H1 (cell line): ENCODE measurements at regions not wholly inside any gene's neighbourhood (a gene's known extent, or its start where the extent isn't known, plus 50 kb on each side); places are given as distances from the start of the nearest gene placed in this dataset.

Experiments used
- CTCF ChIA-PET: fragments of 300-600 bp; sonication (Branson Sonifier 250); formaldehyde crosslinking; loops from one replicate; lab custom pipeline; 2021; ENCODE audit not compliant: partially characterized antibody; lab: Charles Lee
- POLR2A ChIA-PET: fragments of 300-600 bp; sonication (Branson Sonifier 250); formaldehyde crosslinking; loops from one replicate; lab custom pipeline; 2021; ENCODE audit warnings: inconsistent platforms; ENCODE audit not compliant: partially characterized antibody; lab: Charles Lee
- DNase-seq, 2 experiments: peaks; one replicate each; pipeline versions ENCODE4 v3.0.0 to v3.0.0-alpha.2; 2010 to 2022; ENCODE audit warnings: low spot score in 2 of 2, low read depth in 1 of 2, mixed read lengths in 1 of 2
- FAIRE-seq: peaks from 2 replicates; lab custom pipeline; 2011; peaks lifted over from hg19 to GRCh38; lab: Jason Lieb, UNC
- H2AFZ ChIP-seq: 2 replicates; pipeline ENCODE4 v1.8.1; 2012; ENCODE audit warnings: low read length, inconsistent platforms
- H2AK5ac ChIP-seq: 2 replicates; pipeline ENCODE4 v1.6.1; 2013; ENCODE audit warnings: low read depth, low read length
- H2BK120ac ChIP-seq: replicated peaks from 2 replicates; pipeline ENCODE3; 2013; ENCODE audit warnings: low read depth, low read length, inconsistent platforms
- H2BK12ac ChIP-seq: 2 replicates; pipeline ENCODE4 v1.6.1; 2013; ENCODE audit warnings: low read depth, low read length
- H2BK15ac ChIP-seq: 2 replicates; pipeline ENCODE4 v1.6.1; 2013; ENCODE audit warnings: low read length
- H2BK20ac ChIP-seq: 2 replicates; pipeline ENCODE4 v1.6.1; 2013; ENCODE audit warnings: low read length
- H2BK5ac ChIP-seq: 2 replicates; pipeline ENCODE4 v1.6.1; 2013; ENCODE audit warnings: low read depth, low read length
- H3K14ac ChIP-seq: 2 replicates; pipeline ENCODE4 v1.6.1; 2013; ENCODE audit warnings: inconsistent platforms; ENCODE audit not compliant: insufficient read length
- H3K18ac ChIP-seq: 2 replicates; pipeline ENCODE4 v1.6.1; 2013; ENCODE audit warnings: low read length; ENCODE audit errors: extremely low read depth
- H3K23ac ChIP-seq: 2 replicates; pipeline ENCODE4 v1.6.1; 2013; ENCODE audit warnings: inconsistent platforms; ENCODE audit not compliant: insufficient read length
- H3K23me2 ChIP-seq: 2 replicates; pipeline ENCODE4 v1.6.1; 2013; ENCODE audit warnings: low read depth, low read length
- H3K27ac ChIP-seq: 2 replicates; pipeline ENCODE4 v1.6.1; 2011; ENCODE audit warnings: low read depth, low read length, inconsistent platforms
- H3K27me3 ChIP-seq, 4 experiments: replicated peaks in 1 of 4; 1 replicate in 1 of 4; 2 replicates in 3 of 4; pipeline versions ENCODE4 v1.6.1 to v1.8.1; 2011 to 2013; ENCODE audit warnings: low read length in 3 of 4, mild to moderate bottlenecking in 3 of 4, inconsistent platforms in 2 of 4, mixed read lengths in 2 of 4, moderate library complexity in 1 of 4; ENCODE audit not compliant: control insufficient read depth in 3 of 4, insufficient read depth in 3 of 4; ENCODE audit errors: extremely low read depth in 1 of 4
- H3K36me3 ChIP-seq, 4 experiments: 2 replicates each; pipeline versions ENCODE4 v1.6.1 to v1.8.1; 2011 to 2013; ENCODE audit warnings: mild to moderate bottlenecking in 4 of 4, low read length in 3 of 4, moderate library complexity in 2 of 4, control low read depth in 1 of 4, inconsistent platforms in 1 of 4; ENCODE audit not compliant: insufficient read depth in 4 of 4, control insufficient read depth in 2 of 4
- H3K4ac ChIP-seq: replicated peaks from 2 replicates; pipeline ENCODE3; 2013; ENCODE audit warnings: low read length, low read depth, mixed read lengths, inconsistent platforms; ENCODE audit not compliant: insufficient read length
- H3K4me1 ChIP-seq, 4 experiments: replicated peaks in 1 of 4; 1 replicate in 1 of 4; 2 replicates in 3 of 4; pipeline versions ENCODE4 v1.6.1 to v1.8.1; 2011 to 2013; ENCODE audit warnings: low read length in 3 of 4, inconsistent platforms in 2 of 4, mixed read lengths in 1 of 4; ENCODE audit not compliant: insufficient read depth in 4 of 4, control insufficient read depth in 3 of 4
- H3K4me2 ChIP-seq, 2 experiments: 2 replicates each; pipeline versions ENCODE4 v1.6.1 to v1.8.1; 2011 to 2013; ENCODE audit warnings: low read depth in 2 of 2, low read length in 2 of 2, control low read depth in 1 of 2, inconsistent platforms in 1 of 2, mild to moderate bottlenecking in 1 of 2; ENCODE audit not compliant: insufficient read depth in 1 of 2
- H3K4me3 ChIP-seq, 4 experiments: fragments of 200-600, 300-600 bp in 1 of 4; sonication (generic), shearing (Covaris generic), sonication (Bioruptor Twin) in 1 of 4; 2 replicates each; pipeline versions ENCODE4 v1.5.1 to v1.8.1; 2011 to 2016; ENCODE audit warnings: low read length in 4 of 4, low read depth in 3 of 4, control low read depth in 2 of 4, inconsistent platforms in 2 of 4, mild to moderate bottlenecking in 2 of 4, mixed read lengths in 1 of 4, moderate library complexity in 1 of 4; ENCODE audit not compliant: insufficient read depth in 2 of 4; ENCODE audit errors: extremely low read depth in 1 of 4
- H3K56ac ChIP-seq: replicated peaks from 2 replicates; pipeline ENCODE3; 2013; ENCODE audit warnings: low read depth, mild to moderate bottlenecking, mixed read lengths, low read length, inconsistent platforms; ENCODE audit not compliant: insufficient read length
- H3K79me1 ChIP-seq: 2 replicates; pipeline ENCODE4 v1.6.1; 2013; ENCODE audit warnings: low read depth, low read length, control low read depth
- H3K79me2 ChIP-seq, 2 experiments: 2 replicates each; pipeline versions ENCODE4 v1.6.1 to v1.8.1; 2012 to 2013; ENCODE audit warnings: low read length in 2 of 2, mild to moderate bottlenecking in 2 of 2, inconsistent platforms in 1 of 2; ENCODE audit not compliant: insufficient read depth in 2 of 2, control insufficient read depth in 1 of 2
- H3K9ac ChIP-seq, 4 experiments: replicated peaks in 1 of 4; 1 replicate in 1 of 4; 2 replicates in 3 of 4; pipeline versions ENCODE4 v1.6.1 to v1.8.1; 2011 to 2013; ENCODE audit warnings: low read depth in 3 of 4, low read length in 3 of 4, control low read depth in 2 of 4, mild to moderate bottlenecking in 2 of 4, moderate library complexity in 2 of 4, inconsistent platforms in 1 of 4; ENCODE audit errors: extremely low read depth in 1 of 4
- H3K9me3 ChIP-seq, 2 experiments: 2 replicates each; pipeline versions ENCODE4 v1.6.1 to v1.8.1; 2012 to 2013; ENCODE audit warnings: mild to moderate bottlenecking in 2 of 2, moderate library complexity in 2 of 2, control low read depth in 1 of 2, inconsistent platforms in 1 of 2, low read depth in 1 of 2, low read length in 1 of 2, mixed read lengths in 1 of 2; ENCODE audit not compliant: insufficient read depth in 2 of 2
- H4K20me1 ChIP-seq, 2 experiments: replicated peaks in 1 of 2; 2 replicates each; pipeline versions ENCODE3 to v1.8.1; 2011 to 2013; ENCODE audit warnings: inconsistent platforms in 2 of 2, low read length in 2 of 2, mild to moderate bottlenecking in 1 of 2; ENCODE audit not compliant: insufficient read depth in 2 of 2, control insufficient read depth in 1 of 2
- H4K5ac ChIP-seq: 2 replicates; pipeline ENCODE4 v1.6.1; 2013; ENCODE audit warnings: low read length, low read depth, mixed read lengths, inconsistent platforms; ENCODE audit not compliant: insufficient read length
- H4K8ac ChIP-seq: 2 replicates; pipeline ENCODE4 v1.8.0; 2013; ENCODE audit warnings: mild to moderate bottlenecking, moderate library complexity, low read length, inconsistent platforms; ENCODE audit not compliant: insufficient read depth; ENCODE audit errors: extremely low read depth
- H4K91ac ChIP-seq: replicated peaks from 2 replicates; pipeline ENCODE3; 2013; ENCODE audit warnings: low read length, mixed read lengths, inconsistent platforms; ENCODE audit not compliant: insufficient read length
- ATF2 ChIP-seq: IDR thresholded peaks from 2 replicates; pipeline ENCODE4 v1.6.1; 2012; ENCODE audit warnings: low read length, inconsistent platforms
- BACH1 ChIP-seq: IDR thresholded peaks from 2 replicates; pipeline ENCODE4 v1.6.1; 2012; ENCODE audit warnings: low read length, improper control_type of control experiment
- CEBPB ChIP-seq: IDR thresholded peaks from 2 replicates; pipeline ENCODE4 v1.6.1; 2012; ENCODE audit warnings: low read depth, low read length
- CHD1 ChIP-seq: IDR thresholded peaks from 2 replicates; pipeline ENCODE4 v1.6.1; 2012; ENCODE audit warnings: low read depth, low read length, improper control_type of control experiment
- HDAC2 ChIP-seq, 2 experiments: fragments of 300-600 bp in 1 of 2; sonication (generic) in 1 of 2; IDR thresholded peaks; 2 replicates each; pipeline ENCODE4 v1.6.1; 2011 to 2012; ENCODE audit warnings: low read depth in 2 of 2, low read length in 2 of 2, mild to moderate bottlenecking in 2 of 2, moderate library complexity in 2 of 2, borderline replicate concordance in 1 of 2, inconsistent platforms in 1 of 2
- HDAC6 ChIP-seq: IDR thresholded peaks from one replicate; pipeline ENCODE4 v1.7.1; 2012; ENCODE audit warnings: low read depth, mild to moderate bottlenecking, inconsistent platforms, low read length, moderate library complexity
- JUN ChIP-seq: IDR thresholded peaks from 2 replicates; pipeline ENCODE4 v1.6.1; 2011; ENCODE audit warnings: low read depth, mild to moderate bottlenecking, improper control_type of control experiment, low read length
- KDM4A ChIP-seq: IDR thresholded peaks from one replicate; pipeline ENCODE4 v1.7.1; 2012; ENCODE audit warnings: low read depth, mild to moderate bottlenecking, moderate library complexity, low read length, inconsistent platforms; ENCODE audit not compliant: severe bottlenecking
- NANOG ChIP-seq: IDR thresholded peaks from 2 replicates; pipeline ENCODE4 v1.6.1; 2011; ENCODE audit warnings: low read length, low read depth, mild to moderate bottlenecking, inconsistent platforms; ENCODE audit not compliant: insufficient read depth, poor library complexity, severe bottlenecking
- POLR2A ChIP-seq, 2 experiments: IDR thresholded peaks; 1 replicate in 1 of 2; 2 replicates in 1 of 2; pipeline ENCODE4 v1.6.1; 2011; ENCODE audit warnings: low read depth in 2 of 2, low read length in 2 of 2, mild to moderate bottlenecking in 2 of 2; ENCODE audit errors: control extremely low read depth in 1 of 2
- RAD21 ChIP-seq, 2 experiments: IDR thresholded peaks in 1 of 2; conservative IDR thresholded peaks in 1 of 2; 2 replicates each; pipeline ENCODE4 v1.6.1; 2011; ENCODE audit warnings: low read depth in 2 of 2, low read length in 2 of 2, improper control_type of control experiment in 1 of 2, inconsistent platforms in 1 of 2, mild to moderate bottlenecking in 1 of 2, moderate library complexity in 1 of 2
- SIRT6 ChIP-seq: IDR thresholded peaks from one replicate; pipeline ENCODE4 v1.7.1; 2012; ENCODE audit warnings: low read length, inconsistent platforms
- SIX5 ChIP-seq: IDR thresholded peaks from 2 replicates; pipeline ENCODE4 v1.6.1; 2011; ENCODE audit warnings: mild to moderate bottlenecking, low read depth, low read length
- SP1 ChIP-seq: IDR thresholded peaks from 2 replicates; pipeline ENCODE4 v1.6.1; 2011; ENCODE audit warnings: low read depth, low read length
- WGBS, 2 experiments: shearing (Covaris generic) in 1 of 2; methylation state at CpG; one replicate each; pipeline versions ENCODE4 v1.1.6 to v1.1.7; 2013 to 2015; ENCODE audit warnings: low lambda C conversion rate in 2 of 2, mixed read lengths in 2 of 2, inconsistent platforms in 1 of 2, low coverage in 1 of 2, missing lambda C conversion rate in 1 of 2; ENCODE audit not compliant: insufficient replicate concordance in 2 of 2, insufficient coverage in 1 of 2, insufficient read length in 1 of 2; ENCODE audit errors: extremely low coverage in 1 of 2, missing lambda C conversion rate in 1 of 2; 5-methylcytosine and 5-hydroxymethylcytosine counted together

- H3K23ac ChIP-seq: no peak overlapping the region
- no peak overlapping the region for H2BK5ac ChIP-seq
- no peak overlapping the region for H3K18ac ChIP-seq
- H2AFZ ChIP-seq: no peak overlapping the region
- no peaks in the 10 kb centered on the region for H3K27me3 ChIP-seq
- no peak overlapping the region for H2BK15ac ChIP-seq
- no peak for DNase-seq
- H2BK12ac ChIP-seq: no peak overlapping the region
- ChIA-PET CTCF (interaction anchor here (0.7 to 1.5 kb wide), 3 partner anchors 19 to 1492 kb away, joined by 3 read pairs; no protein-coding TSS in a partner anchor), POLR2A (no interaction called here)
- H3K9me3 ChIP-seq: peaks cover 8 to 9% of the 10 kb centered on the region in 2 experiments; a peak in 3 of 4 replicates
- no peaks in the 10 kb centered on the region for H3K4me1 ChIP-seq
- no peaks in the 10 kb centered on the region for H3K79me2 ChIP-seq
- no peak overlapping the region for H4K8ac ChIP-seq
- no peak overlapping the region for H3K9ac ChIP-seq
- no peak overlapping the region for H4K5ac ChIP-seq
- H3K36me3 ChIP-seq: no peaks in the 10 kb centered on the region
- no peaks in the 10 kb centered on the region for H4K20me1 ChIP-seq
- no peak for FAIRE-seq
- no peak overlapping the region for H3K14ac ChIP-seq
- no peak overlapping the region for H3K4me2 ChIP-seq
- no peak overlapping the region for H3K56ac ChIP-seq
- H3K4ac ChIP-seq: no peak overlapping the region
- H2BK20ac ChIP-seq: no peak overlapping the region
- H3K23me2 ChIP-seq: no peaks in the 10 kb centered on the region
- no peak overlapping the region for H4K91ac ChIP-seq
- H3K27ac ChIP-seq: no peak overlapping the region
- H3K4me3 ChIP-seq: no peak overlapping the region
- H3K79me1 ChIP-seq: no peaks in the 10 kb centered on the region
- H2BK120ac ChIP-seq: no peak overlapping the region
- H2AK5ac ChIP-seq: no peak overlapping the region
- WGBS, 2 experiments: 81% methylated on average over 4 of the region's 4 CpGs; no CpG with 5 or more reads in 1 of the 2 experiments
- TF ChIP-seq NANOG (no peak), KDM4A (no peak), RAD21 (IDR thresholded peaks at IDR 0.05 in 1 of 2, conservative IDR thresholded peaks at IDR 0.05 in 1 of 2; ENCODE audit: low read depth in 2 of 2, low read length in 2 of 2) (no peak), HDAC2 (IDR thresholded peaks at IDR 0.05; ENCODE audit: borderline replicate concordance in 1 of 2, low read depth in 2 of 2, low read length in 2 of 2) (no peak), SIX5 (no peak), CEBPB (no peak), CHD1 (no peak), HDAC6 (no peak), POLR2A (IDR thresholded peaks at IDR 0.05; ENCODE audit: control extremely low read depth in 1 of 2, low read depth in 2 of 2, low read length in 2 of 2) (no peak), SIRT6 (no peak), BACH1 (no peak), JUN (no peak), ATF2 (no peak), SP1 (no peak)
Observed at GRCh38 chr5:4780633-4781032, 359.5 kb upstream of the ADAMTS16 start.
